H1 (cell line): ENCODE measurements at regions not wholly inside any gene's neighbourhood (a gene's known extent, or its start where the extent isn't known, plus 50 kb on each side); places are given as distances from the start of the nearest gene placed in this dataset.

ENCODE experiments used
- CHD2 ChIP-seq: IDR thresholded peaks from 2 replicates; pipeline ENCODE4 v1.6.1; 2012; ENCODE audit warnings: low read length, improper control_type of control experiment
- GTF2F1 ChIP-seq: IDR thresholded peaks from 2 replicates; pipeline ENCODE4 v1.6.1; 2012; ENCODE audit warnings: low read depth, low read length, improper control_type of control experiment, borderline replicate concordance
- HDAC6 ChIP-seq: IDR thresholded peaks from one replicate; pipeline ENCODE4 v1.7.1; 2012; ENCODE audit warnings: low read depth, mild to moderate bottlenecking, inconsistent platforms, low read length, moderate library complexity
- JUN ChIP-seq: IDR thresholded peaks from 2 replicates; pipeline ENCODE4 v1.6.1; 2011; ENCODE audit warnings: low read depth, mild to moderate bottlenecking, improper control_type of control experiment, low read length
- RFX5 ChIP-seq: IDR thresholded peaks from 2 replicates; pipeline ENCODE4 v1.6.1; 2011; ENCODE audit warnings: low read depth, low read length, improper control_type of control experiment, borderline replicate concordance
- RNF2 ChIP-seq: fragments of 200-900, 300-1000 bp; sonication (generic); IDR thresholded peaks from 2 replicates; pipeline ENCODE4 v1.7.1; 2016; ENCODE audit warnings: borderline replicate concordance, low read depth, mild to moderate bottlenecking, antibody characterized with exemption, low read length; ENCODE audit not compliant: poor library complexity, severe bottlenecking; ENCODE audit errors: missing control alignments
- RXRA ChIP-seq: IDR thresholded peaks from 2 replicates; pipeline ENCODE4 v1.6.1; 2011; ENCODE audit warnings: low read depth, mild to moderate bottlenecking, low read length, moderate library complexity; ENCODE audit not compliant: insufficient read depth
- SP1 ChIP-seq: IDR thresholded peaks from 2 replicates; pipeline ENCODE4 v1.6.1; 2011; ENCODE audit warnings: low read depth, low read length
- TF ChIP-seq, protein P1 (sequence below): IDR thresholded peaks from 2 replicates; pipeline ENCODE4 v1.6.1; 2011; ENCODE audit warnings: low read length, improper control_type of control experiment

DNA sequence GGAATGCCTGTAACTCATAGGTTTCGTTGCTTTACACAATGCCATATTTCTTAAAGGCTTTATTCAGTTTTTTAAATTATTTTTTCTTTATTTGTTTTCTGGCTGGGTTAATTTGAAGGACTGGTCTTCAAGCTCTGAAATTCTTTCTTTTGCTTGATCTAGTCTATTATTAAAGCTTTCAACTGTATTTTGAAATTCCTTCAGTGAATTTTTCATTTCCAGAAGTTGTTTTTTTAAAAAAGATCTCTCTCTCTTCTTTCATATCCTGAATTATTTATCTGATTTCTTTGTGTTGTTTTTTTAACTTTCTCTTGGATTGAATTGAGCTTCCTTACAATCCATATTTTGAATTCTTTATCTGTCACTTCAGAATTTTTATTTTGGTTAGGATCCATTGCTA is 239.9 kb upstream of the CTAGE1 start (continued):
- TF ChIP-seq, protein P1, sequence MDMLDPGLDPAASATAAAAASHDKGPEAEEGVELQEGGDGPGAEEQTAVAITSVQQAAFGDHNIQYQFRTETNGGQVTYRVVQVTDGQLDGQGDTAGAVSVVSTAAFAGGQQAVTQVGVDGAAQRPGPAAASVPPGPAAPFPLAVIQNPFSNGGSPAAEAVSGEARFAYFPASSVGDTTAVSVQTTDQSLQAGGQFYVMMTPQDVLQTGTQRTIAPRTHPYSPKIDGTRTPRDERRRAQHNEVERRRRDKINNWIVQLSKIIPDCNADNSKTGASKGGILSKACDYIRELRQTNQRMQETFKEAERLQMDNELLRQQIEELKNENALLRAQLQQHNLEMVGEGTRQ: no peak
- TF ChIP-seq GTF2F1 (no peak), JUN (no peak), SP1 (no peak), HDAC6 (no peak), RXRA (no peak), RFX5 (no peak), RNF2 (no peak), CHD2 (no peak)
